GM21447 (cell line): ENCODE measurements at regions not wholly inside any gene's neighbourhood (a gene's known extent, or its start where the extent isn't known, plus 50 kb on each side); places are given as distances from the start of the nearest gene placed in this dataset.

Experiments
- ATAC-seq: cut with Tn5 transposase; IDR thresholded peaks from one replicate; pipeline ENCODE4 v1.9.1; 2021; ENCODE audit not compliant: unreplicated experiment

DNA sequence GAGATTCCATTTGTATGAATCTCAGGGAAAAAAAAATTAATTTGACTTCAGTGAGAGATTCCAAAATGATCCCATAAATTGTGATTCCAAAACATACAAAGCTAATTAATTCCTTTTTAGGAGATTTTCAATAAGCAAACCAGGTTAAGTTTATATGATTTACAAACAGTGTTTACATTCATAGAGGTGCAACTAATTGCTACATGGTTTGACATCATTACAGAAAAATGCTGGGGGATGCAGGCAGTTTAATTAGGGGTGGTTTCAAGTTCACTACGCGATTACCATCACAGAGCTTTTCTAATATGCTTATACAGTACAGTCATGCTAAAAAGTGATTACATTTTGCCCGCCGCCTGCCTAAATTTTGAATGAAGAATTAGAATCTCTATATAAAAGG, 143.2 kb upstream of the MGMT start:
- ATAC-seq: no peak

DNA sequence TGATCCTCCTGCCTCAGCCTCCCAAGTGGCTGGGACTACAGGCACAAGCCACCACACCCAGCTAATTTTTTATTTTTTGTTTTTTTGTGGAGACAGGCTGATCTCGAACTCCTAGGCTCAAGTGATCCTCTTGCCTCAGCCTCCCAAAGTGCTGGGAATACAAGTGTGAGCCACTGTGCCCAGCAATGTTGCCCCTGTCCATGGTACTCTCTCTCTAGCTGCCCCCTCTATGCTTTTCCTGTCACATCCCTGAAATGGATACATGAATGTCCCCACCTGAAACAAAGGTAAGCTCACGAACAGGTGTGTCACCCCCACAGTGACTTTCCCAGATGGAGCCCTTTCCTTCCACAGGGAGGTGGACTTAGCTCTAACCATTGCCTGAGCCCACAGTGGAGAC, 141.1 kb upstream of the MGMT start:
- no peak for ATAC-seq

- ATAC-seq: no peak
These were observed 138.5 kb upstream of the MGMT start for GRCh38 chr10:129328546-129328945.

- no peak for ATAC-seq
These were observed 137.5 kb upstream of the MGMT start for GRCh38 chr10:129329385-129330055.

DNA sequence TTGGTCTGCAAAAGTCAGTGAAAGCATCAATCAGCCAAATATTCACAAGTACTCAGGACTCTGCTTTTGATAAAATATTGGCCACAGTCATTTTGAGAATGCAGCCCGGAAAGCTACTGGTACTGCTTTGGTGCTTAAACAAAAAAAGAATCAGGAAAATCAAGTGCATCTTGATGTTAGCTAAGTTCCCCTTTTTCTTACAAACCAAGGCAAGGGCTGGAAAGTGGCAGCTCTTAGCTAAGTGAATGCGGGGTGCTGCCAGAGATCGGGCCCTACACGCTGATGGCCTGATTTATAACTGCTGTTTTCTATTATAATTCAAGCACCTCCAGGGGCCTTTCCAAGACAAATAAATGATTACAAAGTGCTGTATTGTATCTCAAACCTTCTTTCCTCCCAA, 136.8 kb upstream of the MGMT start:
- ATAC-seq: no peak

GRCh38 chr10:129331207-129331838, 135.7 kb upstream of the MGMT start:
- no peak for ATAC-seq

DNA sequence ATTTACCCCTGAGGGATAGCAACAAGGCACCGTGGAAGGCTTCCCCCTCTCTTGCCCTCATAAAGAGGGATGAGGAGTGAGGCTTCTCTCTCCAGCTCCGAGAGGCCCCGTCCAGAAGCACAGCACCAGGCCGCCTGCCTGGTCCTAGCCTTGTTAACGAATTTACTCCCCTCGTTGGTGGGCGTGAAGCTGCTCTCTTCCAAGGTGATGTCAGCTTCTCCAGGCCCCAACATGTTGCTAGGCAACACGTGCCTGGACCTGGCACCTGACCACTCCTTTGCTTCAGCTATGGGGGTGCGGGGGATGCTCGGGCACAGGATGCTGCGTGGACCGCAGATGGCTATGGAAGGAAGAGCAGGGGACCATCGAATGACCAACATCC, 135.2 kb upstream of the MGMT start:
- ATAC-seq: no peak

DNA sequence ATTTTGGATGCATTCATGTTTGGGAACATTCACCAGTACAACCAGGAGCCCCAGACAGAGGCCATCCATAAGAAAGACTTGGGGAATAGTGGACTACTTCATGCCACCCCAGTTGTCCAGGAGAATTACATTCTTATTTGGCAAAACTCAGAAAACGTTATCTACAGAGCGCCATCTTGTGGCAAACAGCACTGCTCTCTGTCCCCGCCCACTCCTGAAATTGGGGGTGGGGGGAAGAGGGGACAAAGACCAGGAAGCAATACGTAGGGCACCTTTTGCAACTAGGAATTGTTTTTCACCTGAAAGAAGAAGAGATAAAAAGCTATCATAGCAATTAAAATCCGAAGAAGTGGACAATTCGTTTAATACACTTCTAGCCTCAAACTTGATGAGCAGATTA, 134.6 kb upstream of the MGMT start:
- ATAC-seq: no peak

DNA sequence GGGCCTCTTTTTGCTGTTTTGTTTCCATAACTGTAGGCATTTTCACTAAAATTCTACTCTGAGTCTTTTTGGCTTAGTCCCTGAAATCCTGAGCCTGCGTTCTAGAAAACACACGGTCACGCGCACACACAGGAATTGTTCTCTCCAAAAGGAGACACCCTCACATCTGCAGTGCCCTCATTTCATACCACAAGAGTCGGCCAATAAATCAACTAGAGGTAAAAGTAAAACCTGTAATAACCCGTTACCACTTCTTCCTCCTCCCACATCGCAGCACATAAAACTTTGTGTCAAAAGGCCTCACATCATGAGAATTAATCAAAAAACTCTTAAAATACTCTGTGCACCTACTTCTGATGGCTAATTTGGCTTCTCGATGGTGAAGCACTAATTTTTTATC, 133.3 kb upstream of the MGMT start:
- ATAC-seq: no peak

GRCh38 chr10:129334266-129334665, 132.8 kb upstream of the MGMT start:
- no peak for ATAC-seq

- ATAC-seq: no peak
These were observed 131.6 kb upstream of the MGMT start for GRCh38 chr10:129335396-129335795.

DNA sequence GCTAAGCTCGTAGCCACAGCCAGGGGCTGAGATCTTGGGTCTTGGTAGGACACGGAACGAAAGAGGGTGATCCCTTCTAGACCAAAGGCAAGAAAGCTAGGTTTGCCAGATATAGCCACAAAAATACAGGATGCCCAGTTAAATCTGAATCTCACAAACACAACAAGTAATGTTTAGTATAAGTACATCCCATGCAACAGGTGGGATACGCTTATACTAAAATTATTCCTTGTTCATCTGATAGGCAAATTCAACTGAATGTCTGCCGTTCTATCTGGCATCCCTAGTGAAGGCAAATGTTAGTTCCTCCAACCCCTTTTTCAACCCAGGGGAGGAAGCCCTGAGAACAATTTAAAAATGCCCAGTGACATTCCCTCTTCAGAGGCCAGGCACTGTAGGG, 131.1 kb upstream of the MGMT start:
- ATAC-seq: no peak

- no peak for ATAC-seq
These were observed 127.8 kb upstream of the MGMT start for GRCh38 chr10:129339191-129339590.

DNA sequence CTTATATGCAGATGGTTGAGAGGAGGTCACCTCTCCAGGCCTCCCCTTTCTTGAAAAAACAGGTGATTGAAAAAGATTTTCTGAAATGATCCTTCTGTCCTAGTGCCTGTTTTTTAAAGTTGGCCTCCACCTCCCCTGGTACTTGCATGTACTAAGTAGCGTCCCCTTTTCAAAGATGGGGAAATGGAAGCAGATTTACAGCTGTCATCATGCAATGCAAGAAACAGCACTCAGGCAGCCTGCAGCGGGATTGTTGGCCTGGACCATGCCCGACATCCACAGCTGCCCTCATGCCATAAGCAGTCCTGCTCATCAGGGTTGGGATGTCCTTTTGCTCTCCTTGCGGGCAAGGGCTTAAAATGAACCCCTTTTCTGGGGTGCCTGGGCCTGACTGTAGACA, 127.2 kb upstream of the MGMT start:
- no peak for ATAC-seq

DNA sequence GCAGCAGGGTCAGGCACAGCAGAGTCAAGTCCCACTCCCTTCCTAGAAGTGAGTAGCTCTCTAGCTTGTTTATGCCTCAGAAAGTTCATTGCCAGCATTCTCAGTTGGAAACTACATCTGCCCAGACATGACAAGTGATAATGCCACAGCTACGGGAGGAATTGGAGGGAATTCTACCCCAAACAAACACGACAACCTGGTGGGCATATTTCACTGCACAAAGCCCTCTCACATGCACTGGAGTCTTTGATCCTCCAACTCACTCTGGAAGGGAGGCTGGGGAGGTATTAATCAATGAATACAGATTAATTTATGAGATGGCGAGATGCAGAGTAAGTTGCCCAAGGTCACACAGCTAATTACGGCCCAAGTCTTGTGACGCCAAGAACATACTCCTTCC, 126.0 kb upstream of the MGMT start:
- ATAC-seq: no peak

DNA sequence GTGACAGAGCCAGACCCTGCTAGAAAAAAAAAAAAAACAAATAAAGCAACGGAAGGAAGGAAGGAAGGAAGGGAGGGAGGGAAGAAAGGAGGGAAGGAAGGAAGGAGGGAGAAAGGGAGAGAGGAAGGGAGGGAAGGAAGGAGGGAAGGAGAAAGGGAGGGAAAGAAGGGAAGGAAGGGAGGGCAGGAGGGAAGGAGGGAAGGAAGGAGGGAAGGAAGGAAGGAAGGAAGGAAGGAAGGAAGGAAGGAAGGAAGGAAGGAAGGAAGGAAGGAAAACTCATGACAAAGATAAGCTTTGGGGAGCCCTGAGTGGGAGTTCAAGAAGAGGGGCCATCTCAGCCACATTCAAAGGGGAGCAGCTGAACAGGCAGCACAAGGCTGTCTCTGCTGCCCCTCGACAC, 124.7 kb upstream of the MGMT start:
- no peak for ATAC-seq

DNA sequence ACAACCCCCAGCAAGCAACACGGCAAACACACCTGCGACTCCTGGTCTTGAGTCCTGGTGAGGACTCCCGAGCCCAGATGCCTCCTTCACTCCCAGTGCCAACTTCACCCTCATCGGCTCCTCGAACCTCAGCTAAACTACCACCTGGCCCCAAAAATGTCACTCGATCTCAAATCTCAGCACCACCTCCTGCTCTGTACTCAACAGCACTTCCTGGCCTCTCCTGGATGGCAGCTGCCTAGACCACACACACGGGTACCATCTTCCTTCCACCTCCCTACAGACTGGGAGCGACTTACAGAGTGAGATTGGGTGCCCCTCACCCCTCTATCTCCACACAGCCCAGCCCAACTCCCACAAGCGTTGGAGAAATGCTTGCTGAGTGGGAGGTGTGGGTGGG, 123.9 kb upstream of the MGMT start:
- no peak for ATAC-seq

DNA sequence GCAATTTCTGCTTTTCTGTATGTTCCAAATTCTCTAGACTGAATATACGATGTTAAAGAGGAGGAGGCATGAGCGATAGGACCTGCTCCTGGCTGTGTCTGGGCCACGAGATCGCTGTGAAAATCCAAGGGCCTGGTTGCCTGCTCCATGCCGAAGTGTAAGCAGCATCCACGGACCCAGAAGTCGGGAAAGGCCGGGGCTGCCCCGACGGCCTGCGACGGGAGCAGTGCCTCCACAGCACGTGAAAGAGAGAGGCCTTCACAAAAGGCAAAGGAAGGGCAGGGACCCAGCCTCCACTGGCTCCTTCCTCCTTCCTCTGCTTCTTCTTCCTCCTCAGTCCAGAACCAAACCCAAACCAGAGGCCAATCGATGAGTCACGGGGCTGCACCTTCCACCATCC, 122.9 kb upstream of the MGMT start:
- no peak for ATAC-seq

- ATAC-seq: no peak
These were observed 122.2 kb upstream of the MGMT start for GRCh38 chr10:129344731-129345355.

- ATAC-seq: no peak
These were observed 121.3 kb upstream of the MGMT start for GRCh38 chr10:129345763-129346162.

GRCh38 chr10:129350690-129351089, 116.4 kb upstream of the MGMT start:
- no peak for ATAC-seq

GRCh38 chr10:129353101-129353500, 113.9 kb upstream of the MGMT start:
- ATAC-seq: no peak

GRCh38 chr10:129360046-129360445, 107.0 kb upstream of the MGMT start:
- no peak for ATAC-seq
